ENCODE measurements at regions not wholly inside any gene's neighbourhood (a gene's known extent, or its start where the extent isn't known, plus 50 kb on each side); places are given as distances from the start of the nearest gene placed in this dataset.

DNA sequence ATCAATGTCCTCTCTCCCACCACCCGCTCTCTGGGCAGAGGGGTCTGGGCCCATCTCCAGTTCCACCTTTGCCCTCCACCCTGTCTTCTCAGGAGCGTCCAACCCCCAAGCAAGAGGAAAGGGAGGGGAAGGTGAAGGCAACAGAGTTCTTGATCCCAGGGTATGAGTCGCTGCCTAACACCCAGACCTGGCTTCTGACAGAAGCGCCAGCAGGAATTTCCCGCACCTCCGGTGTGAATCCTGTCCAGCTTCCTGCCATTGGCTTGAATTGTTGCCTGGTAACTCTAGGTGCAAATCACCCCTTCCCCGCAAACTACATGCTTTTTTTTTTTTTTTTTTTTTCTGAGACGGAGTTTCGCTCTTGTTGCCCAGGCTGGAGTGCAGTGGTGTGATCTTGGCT, 84.2 kb upstream of the IER5L start:
- no peak overlapping the region for H3K4me3 Mint-ChIP-seq
- ATAC-seq: no peak
- H3K4me1 Mint-ChIP-seq: peaks cover 22 to 33% (median 27%) of the 10 kb centered on the region in 4 donors
- H3K27me3 Mint-ChIP-seq: peaks cover 0 to 23% (median 0%) of the 10 kb centered on the region in 5 donors
- H3K9me3 Mint-ChIP-seq: no peaks in the 10 kb centered on the region
- peak overlapping the region in 1 of 10 donors; percentile 24 for H3K27ac Mint-ChIP-seq
- peak in 1 of 10 donors; percentile 48 for DNase-seq
- POLR2A ChIA-PET: interaction anchor here (1.0 kb wide), 1 partner anchor 26 kb away, joined by 3 read pairs; no protein-coding TSS in a partner anchor
- no peaks in the 10 kb centered on the region for H3K36me3 Mint-ChIP-seq

DNA sequence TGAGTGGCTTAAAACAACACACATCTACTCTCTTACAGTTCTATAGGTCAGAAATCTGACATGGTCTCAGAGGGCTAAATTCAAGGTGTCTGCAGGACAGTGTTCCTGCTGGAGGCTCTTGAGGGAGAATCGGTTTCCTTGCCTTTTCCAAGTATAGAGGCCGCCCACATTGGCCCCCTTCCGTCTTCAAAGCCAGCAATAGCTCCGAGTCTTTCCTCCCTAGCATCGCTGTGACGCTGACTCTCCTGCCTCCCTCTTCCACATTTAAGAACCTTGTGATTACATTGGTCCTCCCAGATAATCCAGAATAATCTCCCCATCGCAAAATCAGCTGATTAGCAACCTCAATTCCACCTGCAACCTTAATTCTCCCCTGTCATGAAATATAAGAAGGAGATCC, 81.3 kb upstream of the IER5L start:
- DNase-seq (no peak), ATAC-seq (no peak)
- Mint-ChIP-seq H3K27ac (peak overlapping the region in 7 of 10 donors; percentile 16 to 93 (median 83)), H3K4me1 (peaks cover 23 to 33% (median 27%) of the 10 kb centered on the region in 4 donors), H3K27me3 (peaks cover 0 to 23% (median 0%) of the 10 kb centered on the region in 5 donors), H3K4me3 (peak overlapping the region; percentile 70 to 90 (median 84)), H3K36me3 (no peaks in the 10 kb centered on the region), H3K9me3 (no peaks in the 10 kb centered on the region)
- POLR2A ChIA-PET: interaction anchor here (0.9 to 4.0 kb wide), 3 partner anchors 23 to 366 kb away, joined by 3 to 31 read pairs (median 8); partner anchors contain the start of genes IER5L and NTMT1

DNA sequence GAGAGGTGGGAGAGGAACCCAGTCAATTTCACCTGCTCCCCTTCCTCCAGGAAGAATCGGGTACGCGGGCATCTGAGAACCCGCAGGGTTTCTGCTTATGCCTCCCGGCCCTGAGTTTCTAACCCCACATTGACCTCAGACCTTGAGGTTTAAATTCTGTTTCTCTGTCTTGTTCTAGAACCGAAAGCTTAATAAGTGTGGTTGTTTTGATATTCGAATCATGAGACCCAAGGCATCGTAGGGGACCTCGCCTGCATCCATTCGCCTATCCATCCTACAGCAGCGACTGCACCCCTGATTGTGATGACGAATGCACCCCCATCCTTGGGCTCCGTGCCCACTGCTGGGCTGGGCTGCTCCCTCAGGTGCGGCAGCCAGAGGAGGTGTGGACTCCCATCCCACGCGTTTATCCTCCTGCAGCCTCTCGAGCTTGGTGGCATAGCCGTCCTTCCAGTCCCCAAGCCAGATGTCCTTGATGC, 80.8 kb upstream of the IER5L start:
- H3K27ac Mint-ChIP-seq: peak overlapping the region; percentile 16 to 93 (median 65)

DNA sequence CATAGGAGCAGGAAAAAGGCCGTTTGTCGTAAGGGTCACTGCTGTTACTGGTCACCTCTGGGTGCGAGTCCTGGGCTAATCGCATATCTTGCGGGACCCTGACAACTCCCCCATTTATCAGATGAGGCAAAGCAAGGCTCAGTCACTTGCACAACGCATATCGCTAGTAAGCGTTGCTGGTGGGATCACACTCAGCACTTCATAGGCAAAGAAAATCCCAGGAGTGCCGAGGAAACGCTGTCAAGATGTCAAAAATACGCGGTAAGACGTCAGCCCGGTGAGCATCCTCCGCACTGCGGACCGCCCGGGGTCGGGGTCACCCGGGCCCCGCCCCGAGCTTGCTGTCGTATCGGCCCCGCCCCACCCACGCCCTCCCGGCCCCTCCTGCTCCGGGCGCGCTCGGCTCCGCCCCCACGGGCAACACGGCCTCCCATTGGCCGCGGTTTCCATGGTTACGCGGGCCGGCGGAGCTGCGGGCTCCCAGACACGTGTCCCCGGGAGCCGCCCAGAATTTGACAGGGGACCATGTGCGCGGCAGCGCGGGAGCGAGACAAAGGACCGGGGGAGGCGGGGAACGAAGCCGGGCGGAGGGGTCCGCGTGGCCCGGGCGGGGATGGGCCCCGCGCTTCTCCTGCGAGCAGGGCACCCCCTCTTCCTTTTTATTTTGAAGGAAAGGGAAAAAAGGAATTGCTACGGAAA, 80.2 kb upstream of the IER5L start:
- H3K4me1 Mint-ChIP-seq: peaks cover 23 to 33% (median 27%) of the 10 kb centered on the region in 4 donors
- H3K27me3 Mint-ChIP-seq: peaks cover 0 to 20% (median 0%) of the 10 kb centered on the region in 5 donors
- H3K27ac Mint-ChIP-seq: peak overlapping the region in 9 of 10 donors; percentile 11 to 93 (median 68)

More for the DNA sequence above, 80.8 kb upstream of the IER5L start:
- ATAC-seq (peak; percentile 54 to 56), DNase-seq (peak in 5 of 10 donors; percentile 16 to 58 (median 44))
- Mint-ChIP-seq H3K27me3 (peaks cover 0 to 23% (median 0%) of the 10 kb centered on the region in 5 donors), H3K4me3 (peak overlapping the region; percentile 70 to 90 (median 84)), H3K36me3 (no peaks in the 10 kb centered on the region), H3K4me1 (peaks cover 23 to 33% (median 27%) of the 10 kb centered on the region in 4 donors), H3K9me3 (no peaks in the 10 kb centered on the region)
- POLR2A ChIA-PET: interaction anchor here (0.8 to 4.0 kb wide), 6 partner anchors 13 to 367 kb away, joined by 3 to 31 read pairs (median 5); partner anchors contain the start of genes IER5L and NTMT1

DNA sequence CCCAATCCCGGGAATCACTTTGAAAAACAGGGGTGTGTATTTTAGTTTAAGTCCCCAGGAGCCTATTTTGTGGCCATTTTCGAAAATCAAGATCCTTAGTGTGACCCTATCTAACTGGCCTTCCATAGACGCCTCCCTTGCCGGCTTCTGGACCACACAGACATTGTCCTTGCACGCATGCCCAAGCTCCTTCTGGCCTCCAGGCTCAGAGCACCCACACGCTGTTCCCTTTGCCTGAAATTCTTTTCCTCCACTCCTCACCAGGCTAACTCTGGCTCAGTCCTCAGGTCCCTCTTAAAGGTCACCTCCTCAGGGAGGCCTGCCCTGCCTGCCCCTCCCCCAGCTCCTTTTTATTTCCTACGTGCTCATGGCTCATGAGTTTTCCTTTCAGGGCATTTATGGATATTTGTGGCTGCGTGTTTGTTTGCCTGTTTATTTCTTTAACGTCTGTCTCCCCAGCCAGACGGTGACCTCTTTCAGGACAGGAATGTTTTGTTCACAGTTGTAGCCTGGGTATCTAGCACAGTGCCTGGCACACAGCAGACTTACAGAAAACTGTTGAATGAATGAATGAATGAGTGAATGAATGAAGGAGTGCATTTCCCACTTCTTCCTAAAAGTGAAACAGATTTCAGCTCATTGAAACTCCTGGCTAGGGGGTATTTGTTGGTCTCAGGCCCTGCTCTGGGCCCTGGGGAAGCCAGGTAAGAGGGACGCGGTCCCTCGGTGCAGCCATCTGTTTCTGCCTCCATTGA, 79.1 kb upstream of the IER5L start:
- POLR2A ChIA-PET: interaction anchor here (0.6 to 4.0 kb wide), 4 partner anchors 20 to 368 kb away, joined by 4 to 31 read pairs (median 6); partner anchors contain the start of gene IER5L

More for the DNA sequence above, 80.2 kb upstream of the IER5L start:
- POLR2A ChIA-PET: interaction anchor here (0.8 to 4.0 kb wide), 5 partner anchors 13 to 80 kb away, joined by 3 to 31 read pairs (median 7); partner anchors contain the start of gene IER5L
- Mint-ChIP-seq H3K36me3 (no peaks in the 10 kb centered on the region), H3K4me3 (peak overlapping the region; percentile 70 to 90 (median 84)), H3K9me3 (no peaks in the 10 kb centered on the region)
- ATAC-seq (peak; percentile 94), DNase-seq (peak; percentile 81 to 95 (median 91))

DNA sequence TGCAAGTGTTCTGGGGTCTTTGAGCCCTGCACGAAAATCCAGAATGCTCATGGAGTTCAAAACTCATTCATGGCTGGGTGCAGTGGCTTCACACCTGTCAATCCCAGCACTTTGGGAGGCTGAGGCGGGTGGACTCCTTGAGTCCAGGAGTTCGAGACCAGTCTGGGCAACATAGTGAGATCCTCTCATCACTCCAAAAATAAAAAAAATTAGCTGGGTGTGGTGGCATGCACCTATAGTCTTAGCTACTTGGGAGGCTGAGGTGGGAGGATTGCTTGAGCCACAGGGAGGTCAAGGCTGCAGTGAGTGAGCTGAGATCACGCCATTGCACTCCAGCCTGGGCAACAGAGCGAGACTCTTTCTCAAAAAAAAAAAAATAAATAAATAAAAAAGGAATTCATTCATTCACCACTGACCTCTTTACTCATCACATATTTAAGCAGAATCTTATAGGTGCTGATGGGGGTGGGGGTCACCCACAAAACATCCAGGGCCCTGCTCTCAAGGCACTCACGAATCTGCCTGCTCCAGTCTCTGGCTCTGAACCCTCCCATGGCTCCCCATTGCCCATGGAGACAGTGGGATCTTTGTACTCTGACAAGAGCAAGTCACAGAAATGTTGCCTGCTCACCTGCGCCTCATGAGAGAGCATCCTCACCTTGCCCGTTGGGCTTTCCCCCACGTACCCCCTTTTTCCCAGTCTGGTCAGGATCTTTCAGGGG, 76.7 kb upstream of the IER5L start:
- POLR2A ChIA-PET: interaction anchor here (1.0 to 3.1 kb wide), 3 partner anchors 12 to 19 kb away, joined by 3 to 12 read pairs (median 4); no protein-coding TSS in a partner anchor
- peak overlapping the region in 1 of 10 donors; percentile 43 for H3K27ac Mint-ChIP-seq

More for the DNA sequence above, 79.1 kb upstream of the IER5L start:
- ATAC-seq: no peak
- peak overlapping the region in 4 of 10 donors; percentile 4 to 65 (median 28) for H3K4me3 Mint-ChIP-seq
- H3K9me3 Mint-ChIP-seq: no peaks in the 10 kb centered on the region
- peak in 1 of 10 donors; percentile 50 for DNase-seq
- no peaks in the 10 kb centered on the region for H3K36me3 Mint-ChIP-seq
- peaks cover 0 to 20% (median 0%) of the 10 kb centered on the region in 5 donors for H3K27me3 Mint-ChIP-seq
- H3K4me1 Mint-ChIP-seq: peaks cover 23 to 33% (median 27%) of the 10 kb centered on the region in 4 donors
- H3K27ac Mint-ChIP-seq: peak overlapping the region; percentile 4 to 86 (median 52)

DNA sequence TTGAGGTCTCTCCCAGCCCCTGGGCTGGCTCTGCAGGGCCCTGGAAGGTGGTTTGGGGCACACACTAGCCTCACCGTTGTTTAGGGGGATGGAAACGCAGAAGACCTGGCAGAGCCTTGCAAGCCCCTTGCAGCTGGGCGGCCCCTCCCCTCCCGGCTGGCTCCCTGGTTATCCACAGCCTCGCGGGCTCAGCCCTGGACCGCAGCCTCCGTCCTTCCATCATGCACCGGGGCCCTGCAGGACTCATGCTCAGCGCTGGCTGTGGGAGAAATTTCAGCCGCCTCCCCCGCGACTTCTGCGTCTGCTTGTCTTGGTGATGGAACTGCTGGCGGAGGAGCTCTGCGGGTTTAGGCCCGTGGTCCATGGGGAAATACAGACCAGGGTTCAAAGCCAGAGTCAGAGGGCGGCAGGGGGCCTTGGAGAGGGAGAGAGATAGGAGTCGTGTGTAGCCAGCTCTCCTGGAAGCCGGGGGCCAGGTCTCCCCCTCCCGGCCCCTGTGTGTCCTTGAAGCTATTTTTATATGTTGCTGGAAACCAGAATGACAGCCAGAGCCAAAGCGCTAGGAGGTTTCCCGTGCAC, 75.8 kb upstream of the IER5L start:
- no peaks in the 10 kb centered on the region for H3K36me3 Mint-ChIP-seq
- no peaks in the 10 kb centered on the region for H3K9me3 Mint-ChIP-seq
- DNase-seq (no peak), ATAC-seq (no peak)
- H3K27ac Mint-ChIP-seq: no peak overlapping the region
- POLR2A ChIA-PET: interaction anchor here (0.9 to 3.1 kb wide), 5 partner anchors 10 to 18 kb away, joined by 3 to 12 read pairs (median 3); no protein-coding TSS in a partner anchor
- H3K4me3 Mint-ChIP-seq: no peak overlapping the region
- peaks cover 9 to 17% (median 14%) of the 10 kb centered on the region in 4 donors for H3K4me1 Mint-ChIP-seq
- H3K27me3 Mint-ChIP-seq: peaks cover 0 to 4% (median 0%) of the 10 kb centered on the region in 5 donors

More for the DNA sequence above, 76.7 kb upstream of the IER5L start:
- no peaks in the 10 kb centered on the region for H3K9me3 Mint-ChIP-seq
- DNase-seq (peak in 1 of 10 donors; percentile 27), ATAC-seq (no peak)
- no peak overlapping the region for H3K4me3 Mint-ChIP-seq
- H3K36me3 Mint-ChIP-seq: no peaks in the 10 kb centered on the region
- peaks cover 0 to 12% (median 0%) of the 10 kb centered on the region in 5 donors for H3K27me3 Mint-ChIP-seq
- peaks cover 17 to 25% (median 22%) of the 10 kb centered on the region in 4 donors for H3K4me1 Mint-ChIP-seq

DNA sequence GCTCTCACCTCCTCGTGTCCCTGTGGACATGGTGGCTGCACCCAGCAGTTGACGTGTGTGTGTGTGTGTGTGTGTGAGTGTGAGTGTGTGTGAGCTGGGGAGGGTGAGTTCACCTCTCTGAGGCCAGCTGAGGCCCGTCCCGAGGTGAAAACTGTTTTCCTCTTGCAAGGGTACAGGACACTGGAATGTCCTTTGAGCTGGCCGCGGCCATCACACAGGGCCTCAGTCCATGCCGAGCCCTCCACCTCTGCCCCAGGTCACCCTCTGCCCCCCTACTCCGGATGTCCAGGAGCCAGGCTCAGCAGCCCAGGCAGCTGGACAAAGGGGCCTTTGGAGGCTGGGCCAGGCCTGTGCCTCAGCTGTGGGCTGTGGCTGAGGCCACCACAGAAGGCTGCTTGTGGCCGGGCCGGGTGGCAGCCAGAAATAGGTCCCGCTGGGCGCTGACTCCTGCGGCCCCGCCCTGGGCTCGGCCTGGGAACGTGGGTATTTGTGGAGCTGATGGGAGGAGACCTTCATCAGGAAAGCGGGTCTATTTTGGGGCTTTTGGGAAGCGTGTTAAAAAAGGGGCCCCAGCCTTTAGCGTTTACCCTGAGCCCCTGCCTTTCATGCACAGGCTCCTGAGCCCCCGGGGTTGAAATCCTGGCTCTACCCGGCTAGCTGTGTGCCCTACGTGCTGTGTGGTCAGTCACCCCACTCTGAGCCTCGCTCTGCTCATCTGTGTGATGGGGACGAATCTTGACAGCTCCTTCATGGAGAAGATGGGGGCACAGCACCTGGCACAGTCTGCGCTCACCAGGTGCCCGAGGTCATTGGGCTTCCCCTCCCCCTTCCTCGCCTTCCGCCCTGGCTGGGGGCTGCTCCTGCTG, 75.1 kb upstream of the IER5L start:
- DNase-seq (no peak), ATAC-seq (no peak)
- Mint-ChIP-seq H3K36me3 (no peaks in the 10 kb centered on the region), H3K4me1 (peaks cover 9 to 14% (median 10%) of the 10 kb centered on the region in 4 donors), H3K9me3 (no peaks in the 10 kb centered on the region), H3K27me3 (peaks cover 0 to 3% (median 0%) of the 10 kb centered on the region in 5 donors), H3K27ac (no peak overlapping the region), H3K4me3 (no peak overlapping the region)
- POLR2A ChIA-PET: interaction anchor here (0.8 to 3.1 kb wide), 5 partner anchors 9 to 78 kb away, joined by 3 to 12 read pairs (median 3); no protein-coding TSS in a partner anchor

DNA sequence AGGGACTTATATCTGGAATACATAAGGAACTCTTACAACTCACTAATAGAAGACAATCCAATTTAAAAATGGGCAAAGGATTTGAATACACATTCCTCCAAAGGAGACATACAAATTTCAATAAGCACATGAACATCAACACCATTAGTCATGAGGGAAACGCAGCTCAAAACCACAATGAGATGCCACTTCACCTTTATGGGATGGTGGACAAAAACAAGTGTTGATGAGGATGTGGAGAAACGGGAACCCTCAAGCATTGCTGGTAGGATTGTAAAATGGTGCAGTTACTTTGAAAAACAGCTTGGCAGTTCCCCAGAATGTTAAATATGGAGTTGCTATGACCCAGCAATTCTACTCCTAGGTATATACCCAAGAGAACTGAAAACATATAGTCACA, 72.7 kb upstream of the IER5L start:
- ATAC-seq (no peak), DNase-seq (no peak)
- Mint-ChIP-seq H3K4me3 (no peak overlapping the region), H3K27me3 (no peaks in the 10 kb centered on the region), H3K27ac (no peak overlapping the region), H3K4me1 (peaks cover 4 to 8% (median 6%) of the 10 kb centered on the region in 4 donors), H3K9me3 (no peaks in the 10 kb centered on the region), H3K36me3 (no peaks in the 10 kb centered on the region)
- POLR2A ChIA-PET: interaction anchor here (1.0 to 1.7 kb wide), 2 partner anchors 13 to 15 kb away, joined by 3 to 7 read pairs; no protein-coding TSS in a partner anchor

DNA sequence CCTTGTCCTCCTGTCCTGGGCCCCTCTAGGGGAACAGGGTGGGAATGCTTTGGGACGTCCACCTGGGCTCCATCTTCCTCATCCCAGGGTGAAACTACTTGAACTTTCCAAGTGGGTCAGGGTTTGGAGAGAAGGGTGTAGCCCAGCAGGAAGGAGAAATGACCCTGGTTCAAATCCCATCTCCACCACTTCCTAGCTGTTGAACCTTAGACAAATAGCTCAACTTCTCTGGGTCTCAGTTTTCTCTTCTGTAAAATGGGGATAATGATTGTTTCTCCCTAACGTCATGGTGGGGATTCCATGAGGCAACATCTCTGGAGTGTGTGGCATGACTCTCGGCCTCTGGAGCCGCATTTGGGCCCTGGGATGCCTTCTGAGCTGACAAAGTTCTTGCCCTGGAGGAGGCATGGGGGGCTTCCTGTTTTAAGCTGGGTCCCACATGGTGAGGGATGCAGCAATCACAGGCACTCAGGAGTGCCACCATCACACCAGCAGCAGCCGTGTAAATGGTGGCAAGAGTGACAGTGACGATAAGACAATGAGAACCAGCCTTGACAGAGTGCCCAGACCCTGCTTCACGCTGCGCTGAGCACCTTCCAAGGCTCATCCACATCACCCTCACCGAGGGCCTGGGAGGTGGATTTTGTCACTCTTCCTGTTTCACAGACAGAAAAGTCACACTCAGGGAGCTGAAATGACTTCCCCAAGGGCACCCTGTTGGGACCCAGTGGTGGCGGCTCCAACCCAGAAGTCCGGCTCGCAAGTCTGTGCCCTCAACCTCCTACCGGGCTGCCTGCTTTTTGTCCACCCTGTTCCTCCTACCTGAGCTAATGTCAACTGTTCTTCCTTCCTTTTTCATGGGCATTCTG, 69.5 kb upstream of the IER5L start:
- peak in 1 of 10 donors; percentile 57 for DNase-seq
- peak overlapping the region in 2 of 10 donors; percentile 27 to 48 for H3K27ac Mint-ChIP-seq
- no peaks in the 10 kb centered on the region for H3K27me3 Mint-ChIP-seq
- H3K4me1 Mint-ChIP-seq: peaks cover 6 to 20% (median 10%) of the 10 kb centered on the region in 4 donors
- H3K9me3 Mint-ChIP-seq: no peaks in the 10 kb centered on the region
- no peak overlapping the region for H3K4me3 Mint-ChIP-seq
- H3K36me3 Mint-ChIP-seq: peaks cover 0 to 2% (median 0%) of the 10 kb centered on the region in 3 donors
- POLR2A ChIA-PET: interaction anchor here (1.0 to 2.7 kb wide), 4 partner anchors 10 to 113 kb away, joined by 3 to 10 read pairs (median 4); partner anchors contain the start of gene IER5L
- no peak for ATAC-seq
